ENCODE measurements at regions not wholly inside any gene's neighbourhood (a gene's known extent, or its start where the extent isn't known, plus 50 kb on each side); places are given as distances from the start of the nearest gene placed in this dataset.

DNA sequence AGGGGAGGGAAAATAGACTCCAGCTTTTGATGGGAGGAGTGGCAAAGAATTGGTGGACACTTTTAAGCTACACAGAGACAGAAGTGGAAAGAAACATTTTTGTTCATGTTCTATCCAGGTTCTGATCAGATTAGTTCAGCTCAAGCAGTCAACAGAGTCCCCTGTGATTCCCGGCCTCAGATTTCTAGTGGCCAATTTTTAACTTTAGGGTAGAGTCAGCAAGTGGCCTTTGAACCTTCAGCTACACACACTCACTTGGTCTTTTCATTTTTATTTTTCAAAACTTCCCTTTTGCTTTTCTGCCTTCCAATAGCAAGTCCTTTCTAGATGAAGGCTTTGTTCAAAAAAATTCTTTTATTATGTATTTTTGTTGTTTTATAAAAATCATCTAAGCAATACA is 169.2 kb upstream of the RPS6KA3 start:
- TF ChIP-seq POLR2A (IDR thresholded peaks at IDR 0.05): no peak
- TF ChIP-seq, protein P1, sequence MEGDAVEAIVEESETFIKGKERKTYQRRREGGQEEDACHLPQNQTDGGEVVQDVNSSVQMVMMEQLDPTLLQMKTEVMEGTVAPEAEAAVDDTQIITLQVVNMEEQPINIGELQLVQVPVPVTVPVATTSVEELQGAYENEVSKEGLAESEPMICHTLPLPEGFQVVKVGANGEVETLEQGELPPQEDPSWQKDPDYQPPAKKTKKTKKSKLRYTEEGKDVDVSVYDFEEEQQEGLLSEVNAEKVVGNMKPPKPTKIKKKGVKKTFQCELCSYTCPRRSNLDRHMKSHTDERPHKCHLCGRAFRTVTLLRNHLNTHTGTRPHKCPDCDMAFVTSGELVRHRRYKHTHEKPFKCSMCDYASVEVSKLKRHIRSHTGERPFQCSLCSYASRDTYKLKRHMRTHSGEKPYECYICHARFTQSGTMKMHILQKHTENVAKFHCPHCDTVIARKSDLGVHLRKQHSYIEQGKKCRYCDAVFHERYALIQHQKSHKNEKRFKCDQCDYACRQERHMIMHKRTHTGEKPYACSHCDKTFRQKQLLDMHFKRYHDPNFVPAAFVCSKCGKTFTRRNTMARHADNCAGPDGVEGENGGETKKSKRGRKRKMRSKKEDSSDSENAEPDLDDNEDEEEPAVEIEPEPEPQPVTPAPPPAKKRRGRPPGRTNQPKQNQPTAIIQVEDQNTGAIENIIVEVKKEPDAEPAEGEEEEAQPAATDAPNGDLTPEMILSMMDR (IDR thresholded peaks at IDR 0.05 in 8 of 11, conservative IDR thresholded peaks at IDR 0.05 in 3 of 11): no peak

All from spleen (tissue), 7 donors.